Astrocyte (in vitro differentiated cells and primary cell): ENCODE measurements at regions not wholly inside any gene's neighbourhood (a gene's known extent, or its start where the extent isn't known, plus 50 kb on each side); places are given as distances from the start of the nearest gene placed in this dataset.

ENCODE experiments used
- DNase-seq: peaks from one replicate; pipeline ENCODE4 v3.0.0-alpha.2; 2010; ENCODE audit warnings: low read depth
- FAIRE-seq: peaks from 2 replicates; lab custom pipeline; 2011; peaks lifted over from hg19 to GRCh38; lab: Jason Lieb, UNC
- H2AFZ ChIP-seq: 2 replicates; pipeline ENCODE4 v1.6.0; 2012; ENCODE audit warnings: low read depth, low read length, inconsistent platforms
- H3K27ac ChIP-seq: 2 replicates; pipeline ENCODE4 v1.5.1; 2011; ENCODE audit warnings: low read depth, low read length, inconsistent platforms
- H3K27me3 ChIP-seq: 2 replicates; pipeline ENCODE4 v1.6.0; 2011; ENCODE audit warnings: low read length, inconsistent platforms; ENCODE audit not compliant: insufficient read depth
- H3K36me3 ChIP-seq: 2 replicates; pipeline ENCODE4 v1.5.1; 2011; ENCODE audit warnings: low read length, inconsistent platforms; ENCODE audit not compliant: insufficient read depth
- H3K4me1 ChIP-seq: 2 replicates; pipeline ENCODE4 v1.5.1; 2011; ENCODE audit warnings: low read length, inconsistent platforms; ENCODE audit not compliant: insufficient read depth
- H3K4me2 ChIP-seq: 2 replicates; pipeline ENCODE4 v1.6.0; 2012; ENCODE audit warnings: low read length, inconsistent platforms
- H3K4me3 ChIP-seq: 2 replicates; pipeline ENCODE4 v1.5.1; 2011; ENCODE audit warnings: low read depth, mild to moderate bottlenecking, low read length, inconsistent platforms; ENCODE audit not compliant: insufficient read depth
- H3K79me2 ChIP-seq: 2 replicates; pipeline ENCODE4 v1.6.0; 2012; ENCODE audit warnings: mild to moderate bottlenecking, low read length, inconsistent platforms; ENCODE audit not compliant: insufficient read depth
- H3K9ac ChIP-seq: 2 replicates; pipeline ENCODE4 v1.6.0; 2012; ENCODE audit warnings: mild to moderate bottlenecking, low read length, inconsistent platforms
- H3K9me3 ChIP-seq: 2 replicates; pipeline ENCODE4 v1.5.1; 2012; ENCODE audit warnings: low read depth, mild to moderate bottlenecking, low read length, inconsistent platforms; ENCODE audit not compliant: insufficient read depth
- H4K20me1 ChIP-seq: 2 replicates; pipeline ENCODE4 v1.6.0; 2012; ENCODE audit warnings: low read length, inconsistent platforms; ENCODE audit not compliant: insufficient read depth
- H3K27ac Mint-ChIP-seq: one replicate; pipeline ENCODE4 v1.8.0; 2021; ENCODE audit warnings: mild to moderate bottlenecking, mixed read lengths; ENCODE audit not compliant: unreplicated experiment
- H3K27me3 Mint-ChIP-seq: one replicate; pipeline ENCODE4 v1.8.0; 2021; ENCODE audit warnings: low read depth, mixed read lengths; ENCODE audit not compliant: unreplicated experiment
- H3K36me3 Mint-ChIP-seq: one replicate; pipeline ENCODE4 v1.8.0; 2021; ENCODE audit warnings: low read depth, mixed read lengths; ENCODE audit not compliant: unreplicated experiment
- H3K4me1 Mint-ChIP-seq: one replicate; pipeline ENCODE4 v1.8.0; 2021; ENCODE audit warnings: low read depth, mixed read lengths; ENCODE audit not compliant: unreplicated experiment
- H3K4me3 Mint-ChIP-seq: one replicate; pipeline ENCODE4 v1.8.0; 2021; ENCODE audit warnings: mild to moderate bottlenecking, moderate library complexity, mixed read lengths; ENCODE audit not compliant: unreplicated experiment
- H3K9me3 Mint-ChIP-seq: one replicate; pipeline ENCODE4 v1.8.0; 2021; ENCODE audit warnings: mild to moderate bottlenecking, mixed read lengths; ENCODE audit not compliant: unreplicated experiment
- EZH2 ChIP-seq: IDR thresholded peaks from 2 replicates; pipeline ENCODE4 v1.6.1; 2012; ENCODE audit warnings: mild to moderate bottlenecking, low read length, inconsistent platforms; ENCODE audit not compliant: insufficient read depth
- TF ChIP-seq, protein P1 (sequence below): IDR thresholded peaks from 2 replicates; pipeline ENCODE4 v1.5.1; 2011; ENCODE audit warnings: low read depth, mild to moderate bottlenecking, inconsistent platforms, low read length, moderate library complexity; ENCODE audit not compliant: insufficient read depth

DNA sequence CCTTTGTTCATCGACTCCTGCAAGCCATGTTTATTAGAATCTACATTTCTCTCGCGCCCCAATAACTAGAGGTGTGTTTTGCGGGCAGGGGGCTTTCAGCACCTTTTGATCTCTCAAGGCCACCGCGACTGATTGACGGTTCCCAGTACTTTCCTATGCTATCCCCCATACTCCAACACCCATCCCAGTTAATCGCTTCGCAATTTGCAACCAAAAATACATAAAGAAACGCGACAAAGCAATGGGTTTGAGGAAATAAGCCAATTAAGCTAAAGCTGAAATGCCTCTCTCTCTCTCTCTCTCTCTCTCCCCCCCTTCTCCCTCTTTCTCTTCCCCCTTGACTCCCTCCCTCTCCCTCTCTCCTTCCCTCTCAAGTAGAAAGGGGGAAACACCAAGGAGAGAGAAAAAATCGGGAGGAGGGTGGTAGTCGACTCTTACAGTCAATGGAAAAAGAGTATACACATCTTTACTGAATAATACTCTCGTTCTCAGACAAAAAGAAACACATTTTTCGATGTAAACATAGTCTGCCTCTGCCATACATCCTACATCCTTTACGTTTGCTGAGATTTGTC, 128.0 kb upstream of the DPYD start:
- Histone ChIP-seq H3K36me3 (no peaks in the 10 kb centered on the region), H3K9ac (peak overlapping the region; percentile 76), H3K27me3 (no peaks in the 10 kb centered on the region), H4K20me1 (no peaks in the 10 kb centered on the region), H3K27ac (peak overlapping the region; percentile 21), H2AFZ (peak overlapping the region; percentile 68), H3K4me3 (peak overlapping the region; percentile 75), H3K4me2 (peak overlapping the region; percentile 95), H3K4me1 (peaks cover 39% of the 10 kb centered on the region), H3K9me3 (no peaks in the 10 kb centered on the region), H3K79me2 (peaks cover 14% of the 10 kb centered on the region)
- FAIRE-seq, result no peak
- Mint-ChIP-seq H3K27me3 (peaks cover 28% of the 10 kb centered on the region), H3K9me3 (peaks cover 5% of the 10 kb centered on the region), H3K4me1 (peaks cover 22% of the 10 kb centered on the region), H3K4me3 (peak overlapping the region; percentile 72), H3K27ac (no peak overlapping the region), H3K36me3 (peaks cover 5% of the 10 kb centered on the region)
- TF ChIP-seq EZH2, result no peak
- TF ChIP-seq, protein P1, sequence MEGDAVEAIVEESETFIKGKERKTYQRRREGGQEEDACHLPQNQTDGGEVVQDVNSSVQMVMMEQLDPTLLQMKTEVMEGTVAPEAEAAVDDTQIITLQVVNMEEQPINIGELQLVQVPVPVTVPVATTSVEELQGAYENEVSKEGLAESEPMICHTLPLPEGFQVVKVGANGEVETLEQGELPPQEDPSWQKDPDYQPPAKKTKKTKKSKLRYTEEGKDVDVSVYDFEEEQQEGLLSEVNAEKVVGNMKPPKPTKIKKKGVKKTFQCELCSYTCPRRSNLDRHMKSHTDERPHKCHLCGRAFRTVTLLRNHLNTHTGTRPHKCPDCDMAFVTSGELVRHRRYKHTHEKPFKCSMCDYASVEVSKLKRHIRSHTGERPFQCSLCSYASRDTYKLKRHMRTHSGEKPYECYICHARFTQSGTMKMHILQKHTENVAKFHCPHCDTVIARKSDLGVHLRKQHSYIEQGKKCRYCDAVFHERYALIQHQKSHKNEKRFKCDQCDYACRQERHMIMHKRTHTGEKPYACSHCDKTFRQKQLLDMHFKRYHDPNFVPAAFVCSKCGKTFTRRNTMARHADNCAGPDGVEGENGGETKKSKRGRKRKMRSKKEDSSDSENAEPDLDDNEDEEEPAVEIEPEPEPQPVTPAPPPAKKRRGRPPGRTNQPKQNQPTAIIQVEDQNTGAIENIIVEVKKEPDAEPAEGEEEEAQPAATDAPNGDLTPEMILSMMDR, result no peak
- DNase-seq, result peak; percentile 29

DNA sequence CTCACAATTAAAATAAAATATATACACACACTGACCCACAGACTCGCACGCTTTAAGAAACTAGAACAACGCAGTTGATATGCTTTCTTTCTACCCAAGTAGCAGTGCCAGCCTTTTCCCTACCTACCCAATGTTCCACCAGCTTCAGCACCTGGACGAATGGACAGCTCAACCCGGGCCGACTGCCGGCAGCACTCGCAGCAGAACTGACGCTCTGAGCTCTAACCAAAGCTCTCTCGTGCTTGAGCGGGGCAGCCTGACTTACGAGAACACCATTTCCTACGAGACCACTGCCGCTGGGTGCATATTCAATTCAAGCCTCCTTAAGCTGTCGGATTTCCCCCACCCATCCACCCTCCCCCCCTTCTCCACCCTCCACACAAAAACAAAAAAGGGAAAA, 127.4 kb upstream of the DPYD start:
- Mint-ChIP-seq H3K27me3 (peaks cover 28% of the 10 kb centered on the region), H3K4me1 (peaks cover 22% of the 10 kb centered on the region), H3K27ac (peak overlapping the region; percentile 20), H3K36me3 (peaks cover 5% of the 10 kb centered on the region), H3K9me3 (peaks cover 5% of the 10 kb centered on the region), H3K4me3 (peak overlapping the region; percentile 72)
- DNase-seq (peak; percentile 90), FAIRE-seq (peak; percentile 64)
- Histone ChIP-seq H3K27ac (no peak overlapping the region), H4K20me1 (no peaks in the 10 kb centered on the region), H3K27me3 (no peaks in the 10 kb centered on the region), H3K79me2 (peaks cover 20% of the 10 kb centered on the region), H3K4me2 (peak overlapping the region; percentile 95), H2AFZ (peak overlapping the region; percentile 68), H3K36me3 (no peaks in the 10 kb centered on the region), H3K4me1 (peaks cover 33% of the 10 kb centered on the region), H3K4me3 (peak overlapping the region; percentile 75), H3K9me3 (no peaks in the 10 kb centered on the region), H3K9ac (peak overlapping the region; percentile 76)
- TF ChIP-seq, protein P1, result no peak
- TF ChIP-seq EZH2, result no peak

DNA sequence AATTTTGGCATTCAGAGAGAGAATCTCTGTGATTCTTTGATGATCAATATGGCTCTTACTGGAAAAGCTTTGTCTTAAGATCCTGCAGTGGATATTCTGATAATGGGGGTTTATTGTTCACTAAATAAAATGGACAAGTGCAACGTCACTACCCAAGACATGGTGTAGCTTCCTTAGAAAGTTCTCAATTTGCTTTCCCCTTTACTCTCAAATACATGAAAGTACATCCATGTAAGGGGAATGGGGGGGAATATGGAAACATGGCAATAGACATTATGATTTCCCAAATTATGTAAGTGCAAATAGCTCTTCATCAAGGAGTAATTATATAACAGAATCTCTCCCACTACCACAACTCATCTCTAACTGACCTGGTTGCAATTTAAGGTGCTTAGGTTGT, 126.3 kb upstream of the DPYD start:
- Histone ChIP-seq H3K36me3 (no peaks in the 10 kb centered on the region), H3K27me3 (no peaks in the 10 kb centered on the region), H3K4me2 (no peak overlapping the region), H3K9ac (no peak overlapping the region), H3K27ac (no peak overlapping the region), H2AFZ (no peak overlapping the region), H3K9me3 (no peaks in the 10 kb centered on the region), H3K4me3 (no peak overlapping the region), H3K79me2 (peaks cover 30% of the 10 kb centered on the region), H4K20me1 (no peaks in the 10 kb centered on the region), H3K4me1 (peaks cover 25% of the 10 kb centered on the region)
- Mint-ChIP-seq H3K27me3 (peaks cover 28% of the 10 kb centered on the region), H3K9me3 (peaks cover 5% of the 10 kb centered on the region), H3K27ac (no peak overlapping the region), H3K36me3 (peaks cover 5% of the 10 kb centered on the region), H3K4me3 (peak overlapping the region; percentile 16), H3K4me1 (peaks cover 13% of the 10 kb centered on the region)
- DNase-seq (no peak), FAIRE-seq (no peak)
- TF ChIP-seq, protein P1, result no peak
- no peak for TF ChIP-seq EZH2
